HCT116 (cell line): ENCODE measurements at regions not wholly inside any gene's neighbourhood (a gene's known extent, or its start where the extent isn't known, plus 50 kb on each side); places are given as distances from the start of the nearest gene placed in this dataset.

Experiments
- ATAC-seq: fragments of 200-7000 bp; cut with Tn5 transposase; 2 replicates; pipeline ENCODE4 v1.9.1; 2020; ENCODE audit warnings: mild to moderate bottlenecking, moderate library complexity
- BruUV-seq: library from RNA; stranded (reverse); fragments of 400-500 nt; replicated peaks from 2 replicates; lab custom pipeline; 2021; lab: Mats Ljungman, UMichigan
- CTCF ChIA-PET: fragments of 300-600 bp; sonication (Branson Sonifier 250); formaldehyde crosslinking; loops from one replicate; lab custom pipeline; 2021; ENCODE audit warnings: antibody characterized with exemption; lab: Charles Lee
- POLR2A ChIA-PET: fragments of 300-600, 350-600 bp; sonication (Branson Sonifier 250); formaldehyde crosslinking; loops from one replicate; lab custom pipeline; 2021; ENCODE audit warnings: antibody characterized with exemption; lab: Charles Lee
- RAD21 ChIA-PET, 2 experiments: fragments of 300-600 bp; sonication (Branson Sonifier 250); formaldehyde crosslinking; loops; one replicate each; lab custom pipeline; 2023; ENCODE audit warnings: low total read pairs in 2 of 2; ENCODE audit not compliant: uncharacterized antibody in 2 of 2, unreplicated experiment in 2 of 2, low non-redundant PET in 1 of 2; lab: Charles Lee
- DNase-seq: peaks from one replicate; pipeline ENCODE4 v3.0.0-alpha.2; 2010; ENCODE audit warnings: low read depth, low spot score
- H2AFZ ChIP-seq: fragments of 200-600 bp; shearing (Covaris generic), sonication (generic); 2 replicates; pipeline ENCODE4 v1.6.1; 2017; ENCODE audit warnings: low read depth, mixed run types, mixed read lengths, antibody characterized with exemption, low read length; ENCODE audit not compliant: poor library complexity, severe bottlenecking
- H3K27ac ChIP-seq: 2 replicates; pipeline ENCODE4 v1.5.1; 2012; ENCODE audit warnings: low read depth, low read length
- H3K27me3 ChIP-seq: fragments of 200-600 bp; sonication (generic); 2 replicates; pipeline ENCODE4 v1.6.1; 2016; ENCODE audit warnings: mixed run types, low read length, mixed read lengths; ENCODE audit not compliant: insufficient read depth
- H3K36me3 ChIP-seq, 2 experiments: fragments of 200-500 bp in 1 of 2; fragments of 200-600 bp in 1 of 2; sonication (Bioruptor generic) in 1 of 2; sonication (generic) in 1 of 2; 2 replicates each; pipeline versions ENCODE4 v1.5.1 to v1.6.1; 2014 to 2016; ENCODE audit warnings: low read length in 2 of 2, inconsistent platforms in 1 of 2, mixed read lengths in 1 of 2, mixed run types in 1 of 2; ENCODE audit not compliant: insufficient read depth in 2 of 2, control insufficient read depth in 1 of 2
- H3K4me1 ChIP-seq, 2 experiments: fragments of 200-600 bp in 1 of 2; sonication (generic) in 1 of 2; 2 replicates each; pipeline versions ENCODE4 v1.5.1 to v1.6.1; 2012 to 2017; ENCODE audit warnings: low read length in 2 of 2, inconsistent platforms in 1 of 2, mild to moderate bottlenecking in 1 of 2, mixed read lengths in 1 of 2, mixed run types in 1 of 2, moderate library complexity in 1 of 2; ENCODE audit not compliant: insufficient read depth in 2 of 2, control insufficient read depth in 1 of 2
- H3K4me2 ChIP-seq: fragments of 200-600 bp; sonication (generic); 2 replicates; pipeline ENCODE4 v1.6.1; 2017; ENCODE audit warnings: mixed run types, low read length, mixed read lengths
- H3K4me3 ChIP-seq, 2 experiments: fragments of 200-600 bp in 1 of 2; sonication (generic) in 1 of 2; replicated peaks in 1 of 2; 2 replicates each; pipeline ENCODE4 v1.5.1; 2011 to 2016; ENCODE audit warnings: low read length in 2 of 2, control low read depth in 1 of 2, low read depth in 1 of 2, mild to moderate bottlenecking in 1 of 2, mixed read lengths in 1 of 2, mixed run types in 1 of 2
- H3K79me2 ChIP-seq: fragments of 200-600 bp; sonication (generic); 2 replicates; pipeline ENCODE4 v1.6.1; 2017; ENCODE audit warnings: mild to moderate bottlenecking, mixed run types, low read length, moderate library complexity, mixed read lengths; ENCODE audit not compliant: insufficient read depth
- H3K9ac ChIP-seq: fragments of 200-600 bp; sonication (generic); 2 replicates; pipeline ENCODE4 v1.6.1; 2016; ENCODE audit warnings: low read length, mixed read lengths
- H3K9me2 ChIP-seq: fragments of 200-600 bp; sonication (generic), shearing (Covaris generic); 2 replicates; pipeline ENCODE4 v1.6.1; 2017; ENCODE audit warnings: mixed run types, mild to moderate bottlenecking, moderate library complexity; ENCODE audit not compliant: insufficient read depth
- H3K9me3 ChIP-seq, 2 experiments: fragments of 200-500 bp in 1 of 2; fragments of 200-600 bp in 1 of 2; sonication (Bioruptor generic) in 1 of 2; sonication (generic) in 1 of 2; 2 replicates each; pipeline ENCODE4 v1.6.1; 2014 to 2017; ENCODE audit warnings: low read length in 2 of 2, mixed read lengths in 2 of 2, inconsistent platforms in 1 of 2, low read depth in 1 of 2, mild to moderate bottlenecking in 1 of 2, mixed run types in 1 of 2, moderate library complexity in 1 of 2; ENCODE audit not compliant: control insufficient read depth in 1 of 2, insufficient read depth in 1 of 2
- H4K20me1 ChIP-seq: fragments of 200-600 bp; sonication (generic), shearing (Covaris generic); 2 replicates; pipeline ENCODE4 v1.6.1; 2017; ENCODE audit warnings: mixed run types, mild to moderate bottlenecking, moderate library complexity; ENCODE audit not compliant: insufficient read depth
- EGR1 ChIP-seq: IDR thresholded peaks from 2 replicates; pipeline ENCODE4 v1.6.1; 2012; ENCODE audit warnings: low read depth
- POLR2AphosphoS5 ChIP-seq: IDR thresholded peaks from 2 replicates; pipeline ENCODE4 v1.6.1; 2011; ENCODE audit warnings: mild to moderate bottlenecking, low read depth, low read length, moderate library complexity
- RAD21 ChIP-seq: IDR thresholded peaks from 2 replicates; pipeline ENCODE4 v1.6.1; 2012; ENCODE audit warnings: low read depth, mild to moderate bottlenecking
- REST ChIP-seq: IDR thresholded peaks from 2 replicates; pipeline ENCODE4 v1.6.1; 2012; ENCODE audit warnings: low read depth
- intact Hi-C: fragments of 100-400 bp; cut with micrococcal nuclease; formaldehyde crosslinking; loops from 2 replicates; pipeline ENCODE4 v1.10.0; 2022
- TF ChIP-seq, protein P1 (sequence below), 3 experiments: fragments of 200-600 bp in 1 of 3; sonication (generic) in 1 of 3; IDR thresholded peaks in 2 of 3; conservative IDR thresholded peaks in 1 of 3; 2 replicates each; pipeline ENCODE4 v1.5.1; 2012 to 2017; ENCODE audit warnings: low read depth in 2 of 3, low read length in 2 of 3, antibody characterized with exemption in 1 of 3, borderline replicate concordance in 1 of 3, control low read depth in 1 of 3, mild to moderate bottlenecking in 1 of 3, mixed read lengths in 1 of 3, mixed run types in 1 of 3, moderate library complexity in 1 of 3; ENCODE audit not compliant: insufficient read depth in 1 of 3

DNA sequence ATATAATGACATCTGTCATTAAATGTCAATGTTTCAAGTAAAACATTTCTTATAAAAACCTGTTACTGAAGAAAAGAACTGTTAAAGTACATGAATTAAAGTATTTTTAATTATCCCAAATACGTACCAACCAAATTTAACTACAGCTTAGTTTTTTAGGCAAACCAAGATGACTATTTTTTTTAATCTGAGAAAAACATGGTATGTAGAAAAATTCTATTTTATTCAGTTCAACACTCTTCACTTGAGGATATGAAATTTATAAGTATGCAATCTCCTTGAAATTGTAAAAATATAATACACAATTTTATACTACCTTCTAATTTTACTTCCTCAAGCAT, 75.3 kb upstream of the IFNE start:
- DNase-seq (no peak), ATAC-seq (no peak)
- Histone ChIP-seq H2AFZ (no peak overlapping the region), H3K27me3 (no peaks in the 10 kb centered on the region), H3K4me3 (peak overlapping the region; percentile 65 to 72), H3K4me1 (peaks cover 57 to 83% of the 10 kb centered on the region in 2 experiments), H3K9me3 (no peaks in the 10 kb centered on the region), H4K20me1 (peaks cover 12% of the 10 kb centered on the region; the same call in 1 of the 2 replicates), H3K9me2 (no peaks in the 10 kb centered on the region), H3K4me2 (peak overlapping the region; percentile 73), H3K79me2 (peaks cover 99% of the 10 kb centered on the region), H3K9ac (peak overlapping the region; percentile 82), H3K36me3 (peaks cover 13 to 39% of the 10 kb centered on the region in 2 experiments; a peak in 3 of 4 replicates), H3K27ac (peak overlapping the region; percentile 99)
- no peak for TF ChIP-seq REST
- CTCF ChIA-PET: interaction anchor here (1.3 kb wide), 1 partner anchor 232 kb away, joined by 3 read pairs; no protein-coding TSS in a partner anchor
- POLR2A ChIA-PET: interaction anchor here (1.0 to 3.9 kb wide), 10 partner anchors 11 to 232 kb away, joined by 3 to 64 read pairs (median 18); no protein-coding TSS in a partner anchor
- BruUV-seq: no TSS peak
- RAD21 ChIA-PET: no interaction called here
- intact Hi-C loops: no loop called here

DNA sequence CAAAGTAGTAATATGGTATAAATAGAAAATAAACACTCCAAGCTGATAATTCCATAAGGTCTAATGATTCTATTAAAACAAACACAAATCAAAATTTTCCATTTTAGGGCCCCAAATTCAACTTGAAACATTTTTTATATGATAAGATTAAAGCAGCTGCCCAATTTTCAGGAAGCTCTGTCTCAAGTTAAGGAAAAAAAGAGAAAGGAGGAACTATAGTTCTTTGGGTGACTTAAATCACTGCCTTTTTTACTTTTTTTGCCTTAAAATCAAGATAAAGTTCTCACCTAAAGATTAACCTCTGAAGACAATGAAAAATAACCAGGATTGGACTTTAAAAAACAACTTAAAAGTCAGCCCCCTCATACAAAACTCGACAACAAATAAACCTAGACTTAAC, 76.0 kb upstream of the IFNE start:
- Histone ChIP-seq H3K4me1 (peaks cover 57 to 83% of the 10 kb centered on the region in 2 experiments), H3K36me3 (peaks cover 12 to 32% of the 10 kb centered on the region in 2 experiments; a peak in 3 of 4 replicates), H3K9me3 (no peaks in the 10 kb centered on the region), H3K9ac (peak overlapping the region; percentile 82), H4K20me1 (peaks cover 10% of the 10 kb centered on the region; the same call in 1 of the 2 replicates), H3K4me2 (peak overlapping the region; percentile 73), H3K27me3 (no peaks in the 10 kb centered on the region), H2AFZ (no peak overlapping the region), H3K27ac (peak overlapping the region; percentile 99), H3K9me2 (no peaks in the 10 kb centered on the region), H3K4me3 (peak overlapping the region; percentile 65 to 72), H3K79me2 (peaks cover 99% of the 10 kb centered on the region)
- POLR2A ChIA-PET: interaction anchor here (1.5 to 3.9 kb wide), 12 partner anchors 10 to 231 kb away, joined by 3 to 64 read pairs (median 20); no protein-coding TSS in a partner anchor
- TF ChIP-seq POLR2AphosphoS5: 0 out of 2 replicates have a peak, but pooled peaks have one; percentile 6
- TF ChIP-seq RAD21: no peak
- TF ChIP-seq, protein P1, sequence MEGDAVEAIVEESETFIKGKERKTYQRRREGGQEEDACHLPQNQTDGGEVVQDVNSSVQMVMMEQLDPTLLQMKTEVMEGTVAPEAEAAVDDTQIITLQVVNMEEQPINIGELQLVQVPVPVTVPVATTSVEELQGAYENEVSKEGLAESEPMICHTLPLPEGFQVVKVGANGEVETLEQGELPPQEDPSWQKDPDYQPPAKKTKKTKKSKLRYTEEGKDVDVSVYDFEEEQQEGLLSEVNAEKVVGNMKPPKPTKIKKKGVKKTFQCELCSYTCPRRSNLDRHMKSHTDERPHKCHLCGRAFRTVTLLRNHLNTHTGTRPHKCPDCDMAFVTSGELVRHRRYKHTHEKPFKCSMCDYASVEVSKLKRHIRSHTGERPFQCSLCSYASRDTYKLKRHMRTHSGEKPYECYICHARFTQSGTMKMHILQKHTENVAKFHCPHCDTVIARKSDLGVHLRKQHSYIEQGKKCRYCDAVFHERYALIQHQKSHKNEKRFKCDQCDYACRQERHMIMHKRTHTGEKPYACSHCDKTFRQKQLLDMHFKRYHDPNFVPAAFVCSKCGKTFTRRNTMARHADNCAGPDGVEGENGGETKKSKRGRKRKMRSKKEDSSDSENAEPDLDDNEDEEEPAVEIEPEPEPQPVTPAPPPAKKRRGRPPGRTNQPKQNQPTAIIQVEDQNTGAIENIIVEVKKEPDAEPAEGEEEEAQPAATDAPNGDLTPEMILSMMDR (IDR thresholded peaks at IDR 0.05 in 2 of 3, conservative IDR thresholded peaks at IDR 0.05 in 1 of 3; ENCODE audit: borderline replicate concordance in 1 of 3, insufficient read depth in 1 of 3, low read depth in 2 of 3, low read length in 2 of 3): no peak
- no peak for TF ChIP-seq EGR1
- ATAC-seq (no peak), DNase-seq (no peak)
- intact Hi-C loops: loop anchor here (2.0 kb wide), 1 partner anchor 127 kb away; no protein-coding TSS in a partner anchor
- no TSS peak for BruUV-seq
- CTCF ChIA-PET: interaction anchor here (1.3 kb wide), 1 partner anchor 231 kb away, joined by 3 read pairs; no protein-coding TSS in a partner anchor
- RAD21 ChIA-PET: no interaction called here
